ENCODE measurements at regions not wholly inside any gene's neighbourhood (a gene's known extent, or its start where the extent isn't known, plus 50 kb on each side); places are given as distances from the start of the nearest gene placed in this dataset.

- ChIA-PET SMC1A (ENCODE audit: uncharacterized antibody, unreplicated experiment) (no interaction called here), POLR2A (no interaction called here), CTCF (no interaction called here), RAD21 (ENCODE audit: unreplicated experiment) (no interaction called here)
- in situ Hi-C loops (cut with MboI) = no loop called here
- Histone ChIP-seq H3K4me3 (no peak overlapping the region), H4K20me1 (ENCODE audit: control insufficient read depth, insufficient read depth) (no peaks in the 10 kb centered on the region), H3K9ac (ENCODE audit: control insufficient read depth, insufficient read depth, low read length) (no peak overlapping the region), H3K27ac (ENCODE audit: control insufficient read depth, insufficient read depth) (no peak overlapping the region), H3K79me2 (ENCODE audit: control insufficient read depth, insufficient read depth, low read length) (no peaks in the 10 kb centered on the region), H3K9me3 (replicated peaks; ENCODE audit: control insufficient read depth, insufficient read depth, low read length) (no peaks in the 10 kb centered on the region), H3K36me3 (ENCODE audit: control insufficient read depth in 2 of 2, insufficient read depth in 2 of 2, low read length in 1 of 2) (no peaks in the 10 kb centered on the region), H3K4me1 (ENCODE audit: control insufficient read depth, insufficient read depth, low read length) (no peaks in the 10 kb centered on the region), H3K4me2 (ENCODE audit: control insufficient read depth, insufficient read depth) (no peak overlapping the region), H3K27me3 (replicated peaks in 1 of 2; ENCODE audit: control insufficient read depth in 2 of 2, insufficient read depth in 2 of 2, low read length in 1 of 2) (no peaks in the 10 kb centered on the region), H2AFZ (ENCODE audit: control insufficient read depth, low read depth, low read length) (no peak overlapping the region)
- 53% methylated on average over 3 of the region's 3 CpGs for WGBS (ENCODE audit: insufficient coverage, insufficient replicate concordance, low lambda C conversion rate, missing lambda C conversion rate)
- FAIRE-seq (no peak), DNase-seq (ENCODE audit: low read depth, low spot score) (no peak), ATAC-seq (no peak)
- intact Hi-C loops (cut with micrococcal nuclease; ENCODE audit: unreplicated experiment) = no loop called here
- BruUV-seq (replicated peaks) = no TSS peak
- TF ChIP-seq DPF2 (IDR thresholded peaks at IDR 0.05) (no peak), CREM (IDR thresholded peaks at IDR 0.05; ENCODE audit: low read depth) (no peak), NFYB (IDR thresholded peaks at IDR 0.05; ENCODE audit: insufficient read depth, low read depth, low read length) (no peak), GATAD2B (conservative IDR thresholded peaks at IDR 0.05; ENCODE audit: low read depth) (no peak), SMAD1 (IDR thresholded peaks at IDR 0.05; ENCODE audit: low read depth, partially characterized antibody) (no peak), PML (IDR thresholded peaks at IDR 0.05; ENCODE audit: low read length) (no peak), POU2F2 (IDR thresholded peaks at IDR 0.05; ENCODE audit: borderline replicate concordance, low read depth, low read length) (no peak), PRDM15 (CRISPR knock-in tag; IDR thresholded peaks at IDR 0.05) (no peak), EED (IDR thresholded peaks at IDR 0.05; ENCODE audit: low read depth) (no peak), RBBP5 (conservative IDR thresholded peaks at IDR 0.05) (no peak), RELA (IDR thresholded peaks at IDR 0.05; ENCODE audit: borderline replicate concordance, partially characterized antibody) (no peak), ZNF687 (IDR thresholded peaks at IDR 0.05) (no peak), RELB (IDR thresholded peaks at IDR 0.05; ENCODE audit: low read depth) (no peak), HSF1 (IDR thresholded peaks at IDR 0.05; ENCODE audit: low read depth, low read length) (no peak), ZBED1 (IDR thresholded peaks at IDR 0.05; ENCODE audit: borderline replicate concordance) (no peak), HDGF (IDR thresholded peaks at IDR 0.05) (no peak), ASH2L (IDR thresholded peaks at IDR 0.05; ENCODE audit: borderline replicate concordance, low read depth) (no peak)
Measured at GRCh38 chr1:103900005-103900404, 150.3 kb downstream of the AMY1C start.

Measured in GM12878 (cell line).